GM10266 (cell line): ENCODE measurements at regions not wholly inside any gene's neighbourhood (a gene's known extent, or its start where the extent isn't known, plus 50 kb on each side); places are given as distances from the start of the nearest gene placed in this dataset.

Experiments used
- DNase-seq: peaks from one replicate; pipeline ENCODE4 v3.0.0; 2012; ENCODE audit errors: extremely low spot score
- TF ChIP-seq, protein P1 (sequence below): IDR thresholded peaks from 2 replicates; pipeline ENCODE4 v1.5.1; 2012; ENCODE audit warnings: mild to moderate bottlenecking, low read depth; ENCODE audit not compliant: control insufficient read depth, insufficient read depth; ENCODE audit errors: missing control alignments

DNA sequence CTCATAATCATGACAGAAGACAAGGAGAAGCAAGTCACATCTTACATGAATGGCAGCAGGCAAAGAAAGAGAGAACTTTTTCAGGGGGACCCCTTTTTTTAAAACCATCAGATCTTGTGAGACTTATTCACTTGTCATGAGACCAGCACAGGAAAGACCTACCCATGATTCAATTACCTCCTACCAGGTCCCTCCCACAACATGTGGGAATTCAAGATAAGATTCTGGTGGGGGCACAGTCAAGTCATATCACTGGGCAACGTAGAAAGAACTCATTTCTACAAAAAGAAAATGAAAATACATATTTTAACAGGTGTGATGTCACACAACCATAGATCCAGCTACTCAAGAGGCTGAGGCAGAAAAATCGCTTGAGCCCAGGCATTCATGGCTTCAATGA, 304.1 kb downstream of the IPMK start:
- TF ChIP-seq, protein P1, sequence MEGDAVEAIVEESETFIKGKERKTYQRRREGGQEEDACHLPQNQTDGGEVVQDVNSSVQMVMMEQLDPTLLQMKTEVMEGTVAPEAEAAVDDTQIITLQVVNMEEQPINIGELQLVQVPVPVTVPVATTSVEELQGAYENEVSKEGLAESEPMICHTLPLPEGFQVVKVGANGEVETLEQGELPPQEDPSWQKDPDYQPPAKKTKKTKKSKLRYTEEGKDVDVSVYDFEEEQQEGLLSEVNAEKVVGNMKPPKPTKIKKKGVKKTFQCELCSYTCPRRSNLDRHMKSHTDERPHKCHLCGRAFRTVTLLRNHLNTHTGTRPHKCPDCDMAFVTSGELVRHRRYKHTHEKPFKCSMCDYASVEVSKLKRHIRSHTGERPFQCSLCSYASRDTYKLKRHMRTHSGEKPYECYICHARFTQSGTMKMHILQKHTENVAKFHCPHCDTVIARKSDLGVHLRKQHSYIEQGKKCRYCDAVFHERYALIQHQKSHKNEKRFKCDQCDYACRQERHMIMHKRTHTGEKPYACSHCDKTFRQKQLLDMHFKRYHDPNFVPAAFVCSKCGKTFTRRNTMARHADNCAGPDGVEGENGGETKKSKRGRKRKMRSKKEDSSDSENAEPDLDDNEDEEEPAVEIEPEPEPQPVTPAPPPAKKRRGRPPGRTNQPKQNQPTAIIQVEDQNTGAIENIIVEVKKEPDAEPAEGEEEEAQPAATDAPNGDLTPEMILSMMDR = no peak
- no peak for DNase-seq

DNA sequence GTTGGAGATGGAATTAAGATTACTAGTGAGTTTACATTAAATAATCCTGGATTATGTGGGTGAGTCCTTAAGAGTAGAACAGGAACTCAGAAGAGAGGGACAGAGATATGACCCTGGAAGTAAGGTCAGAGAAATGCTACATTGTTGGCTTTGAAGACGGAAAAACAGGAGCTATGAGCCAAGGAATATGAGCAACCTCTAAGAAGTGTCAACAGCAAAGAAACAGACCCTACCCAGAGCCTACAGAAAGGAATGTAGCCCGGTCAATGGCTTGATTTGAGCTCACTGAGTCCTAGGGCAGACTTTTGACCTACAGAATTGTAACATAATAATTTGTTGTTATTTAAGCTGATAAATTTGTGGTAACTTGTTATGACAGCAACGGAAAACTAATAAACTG, 304.9 kb downstream of the IPMK start:
- TF ChIP-seq, protein P1 = no peak
- DNase-seq = no peak

DNA sequence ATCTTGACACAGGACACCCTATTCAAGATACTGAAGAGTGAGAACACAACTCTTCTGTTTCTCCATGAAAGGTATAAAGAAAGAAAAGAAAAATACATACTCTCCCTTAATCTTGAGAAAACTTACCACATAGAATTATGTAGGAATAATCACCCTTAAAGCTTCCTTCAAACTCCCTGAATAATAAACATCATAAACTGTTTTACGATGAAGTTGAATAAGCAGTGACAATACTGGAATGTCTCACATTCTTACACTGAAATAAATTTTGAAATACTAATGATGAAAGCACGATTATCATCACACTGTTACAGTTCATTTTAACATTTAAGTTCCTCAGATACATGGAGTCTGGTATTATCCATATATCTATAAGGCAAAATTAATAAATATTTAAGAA, 306.2 kb downstream of the IPMK start:
- DNase-seq = no peak
- TF ChIP-seq, protein P1 = no peak

DNA sequence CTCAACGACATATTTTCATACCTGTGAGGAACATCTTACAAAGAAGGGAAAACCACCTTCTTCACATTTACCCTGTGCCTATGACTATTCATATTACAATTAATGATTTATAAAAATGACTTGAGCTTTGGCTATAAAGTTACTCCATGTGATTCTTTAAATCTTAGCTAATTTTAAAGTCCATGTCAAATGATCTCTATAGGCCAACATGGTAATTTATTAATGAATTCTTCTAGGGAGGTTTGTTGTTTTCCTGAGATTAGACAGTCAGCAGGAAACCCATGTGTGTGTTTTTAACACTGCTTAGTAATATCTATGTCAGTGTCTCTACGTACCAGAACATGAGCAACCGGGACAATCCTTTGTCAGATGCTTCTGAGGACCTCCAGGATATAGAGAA, 307.3 kb downstream of the IPMK start:
- no peak for DNase-seq
- TF ChIP-seq, protein P1 = no peak

DNA sequence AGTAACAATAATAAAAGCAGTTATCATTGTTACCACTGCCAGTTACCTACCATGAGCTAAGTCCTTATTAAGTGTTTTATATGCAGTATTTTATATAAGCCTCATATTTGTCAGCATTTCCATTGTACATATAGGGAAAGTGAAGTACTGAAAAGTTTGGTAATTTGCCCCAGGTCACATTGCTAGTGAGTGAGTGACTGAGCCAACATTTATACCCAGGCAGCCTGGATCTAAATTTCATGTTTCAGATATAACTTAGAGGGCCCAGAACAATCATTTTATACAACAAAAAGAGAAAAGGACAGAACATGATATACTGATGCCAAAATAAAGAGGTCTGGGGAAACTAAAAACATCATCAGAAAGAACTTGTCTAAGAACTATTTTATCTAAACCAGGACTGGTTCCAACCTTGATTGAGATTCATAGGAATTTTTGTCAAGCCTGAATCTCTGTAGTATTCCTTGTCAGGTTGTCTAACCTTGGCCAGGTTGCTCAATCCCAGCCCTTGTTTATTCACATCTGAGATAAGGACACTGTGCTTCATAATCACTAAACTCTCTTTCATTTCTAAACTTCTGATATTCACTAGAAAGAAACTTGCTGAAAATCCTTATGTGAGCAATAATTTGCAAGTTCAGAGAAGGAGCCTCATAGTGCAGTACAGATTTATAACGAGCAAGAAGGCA, 308.2 kb downstream of the IPMK start:
- TF ChIP-seq, protein P1 = no peak
- no peak for DNase-seq

DNA sequence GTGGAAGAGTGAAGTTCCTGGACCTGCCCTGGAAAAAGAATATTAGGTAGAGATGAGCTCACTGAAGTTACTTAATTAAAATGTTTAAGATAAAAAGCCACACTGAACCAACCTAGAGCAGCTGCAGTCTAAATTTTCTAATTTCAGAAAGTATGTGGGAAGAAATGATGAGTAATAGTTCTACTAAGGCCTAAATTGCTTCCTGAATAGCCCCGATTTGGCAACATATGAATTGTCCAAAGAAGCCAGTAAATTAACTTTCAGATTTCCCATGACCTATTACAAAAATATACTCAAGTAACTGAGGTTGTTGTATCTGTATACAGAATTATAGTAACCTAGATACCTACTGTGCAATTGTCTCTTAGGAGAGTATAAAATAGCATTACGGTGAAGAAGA, 312.6 kb downstream of the IPMK start:
- DNase-seq = no peak
- TF ChIP-seq, protein P1 = no peak

DNA sequence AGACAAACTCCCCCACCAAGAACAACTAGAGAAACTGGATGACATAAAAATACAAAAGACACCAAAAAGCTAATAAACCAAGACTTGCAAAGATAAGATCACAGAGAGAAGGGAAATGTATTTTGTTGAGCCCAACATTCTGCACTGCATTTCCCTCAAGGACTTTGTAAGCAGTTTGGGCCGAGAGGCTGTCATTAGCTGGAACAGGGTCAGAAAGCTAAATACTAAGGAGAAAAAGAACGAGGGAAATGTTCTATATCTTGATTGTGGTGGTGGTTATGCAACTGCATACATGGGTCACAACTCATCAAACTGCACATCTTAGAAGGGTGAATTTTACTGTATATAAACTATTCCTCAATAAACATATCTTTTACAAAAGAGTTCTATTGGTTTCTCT, 315.0 kb downstream of the IPMK start:
- TF ChIP-seq, protein P1 = no peak
- no peak for DNase-seq
